DOHH2 (cell line): ENCODE measurements at regions not wholly inside any gene's neighbourhood (a gene's known extent, or its start where the extent isn't known, plus 50 kb on each side); places are given as distances from the start of the nearest gene placed in this dataset.

Source experiments
- H3F3A ChIP-seq: fragments of 200-600 bp; sonication (generic), shearing (Covaris generic); 2 replicates; pipeline ENCODE4 v1.6.0; 2016; ENCODE audit warnings: antibody characterized with exemption, mild to moderate bottlenecking; ENCODE audit not compliant: control insufficient read depth, insufficient read depth
- H3K27ac ChIP-seq: fragments of 200-600 bp; sonication (generic); 2 replicates; pipeline ENCODE4 v1.5.1; 2014; ENCODE audit warnings: low read depth, mild to moderate bottlenecking, low read length, moderate library complexity
- H3K27me3 ChIP-seq: fragments of 200-600 bp; sonication (generic); 2 replicates; pipeline ENCODE4 v1.6.1; 2014; ENCODE audit warnings: mild to moderate bottlenecking, low read length, mixed read lengths; ENCODE audit not compliant: control insufficient read depth
- H3K36me3 ChIP-seq: fragments of 200-600 bp; sonication (generic); 2 replicates; pipeline ENCODE4 v1.6.1; 2014; ENCODE audit warnings: mild to moderate bottlenecking, low read length, moderate library complexity, mixed read lengths; ENCODE audit not compliant: control insufficient read depth
- H3K4me1 ChIP-seq: fragments of 200-600 bp; sonication (generic); 2 replicates; pipeline ENCODE4 v1.6.1; 2014; ENCODE audit warnings: mild to moderate bottlenecking, low read length, mixed read lengths; ENCODE audit not compliant: control insufficient read depth
- H3K4me2 ChIP-seq: fragments of 200-600 bp; sonication (generic); 2 replicates; pipeline ENCODE4 v1.6.0; 2014; ENCODE audit warnings: mild to moderate bottlenecking, low read length, moderate library complexity
- H3K4me3 ChIP-seq: fragments of 200-600 bp; sonication (generic); 2 replicates; pipeline ENCODE4 v1.5.1; 2014; ENCODE audit warnings: mild to moderate bottlenecking, low read length, mixed read lengths
- H3K79me2 ChIP-seq: fragments of 200-600 bp; sonication (generic); 2 replicates; pipeline ENCODE4 v1.6.1; 2014; ENCODE audit warnings: mild to moderate bottlenecking, low read length, mixed read lengths; ENCODE audit not compliant: control insufficient read depth
- H3K9me2 ChIP-seq: fragments of 200-600 bp; sonication (generic); replicated peaks from 2 replicates; pipeline ENCODE4 v1.6.1; 2014; ENCODE audit warnings: mild to moderate bottlenecking, low read length, mixed read lengths; ENCODE audit not compliant: control insufficient read depth
- H3K9me3 ChIP-seq: fragments of 200-600 bp; sonication (generic); 2 replicates; pipeline ENCODE4 v1.6.1; 2014; ENCODE audit warnings: antibody characterized with exemption, low read length, mixed read lengths; ENCODE audit not compliant: control insufficient read depth, insufficient read depth
- H4K20me1 ChIP-seq: fragments of 200-600 bp; sonication (generic); 2 replicates; pipeline ENCODE4 v1.6.0; 2014; ENCODE audit warnings: low read depth, mild to moderate bottlenecking, antibody characterized with exemption, low read length, moderate library complexity; ENCODE audit not compliant: control insufficient read depth, insufficient read depth
- EZH2phosphoT487 ChIP-seq: fragments of 200-600 bp; sonication (generic); IDR thresholded peaks from 2 replicates; pipeline ENCODE4 v1.6.1; 2017; ENCODE audit warnings: borderline replicate concordance, mild to moderate bottlenecking, antibody characterized with exemption, low read length, moderate library complexity, mixed read lengths
- TF ChIP-seq, protein P1 (sequence below): fragments of 200-600 bp; sonication (generic); IDR thresholded peaks from one replicate; pipeline ENCODE4 v1.5.1; 2014; ENCODE audit warnings: antibody characterized with exemption, mild to moderate bottlenecking, low read depth, low read length; ENCODE audit not compliant: poor library complexity, severe bottlenecking

GRCh38 chr11:15801126-15801525 lies 555.2 kb downstream of the SOX6 start:
- H3K4me2 ChIP-seq = no peak overlapping the region
- TF ChIP-seq, protein P1, sequence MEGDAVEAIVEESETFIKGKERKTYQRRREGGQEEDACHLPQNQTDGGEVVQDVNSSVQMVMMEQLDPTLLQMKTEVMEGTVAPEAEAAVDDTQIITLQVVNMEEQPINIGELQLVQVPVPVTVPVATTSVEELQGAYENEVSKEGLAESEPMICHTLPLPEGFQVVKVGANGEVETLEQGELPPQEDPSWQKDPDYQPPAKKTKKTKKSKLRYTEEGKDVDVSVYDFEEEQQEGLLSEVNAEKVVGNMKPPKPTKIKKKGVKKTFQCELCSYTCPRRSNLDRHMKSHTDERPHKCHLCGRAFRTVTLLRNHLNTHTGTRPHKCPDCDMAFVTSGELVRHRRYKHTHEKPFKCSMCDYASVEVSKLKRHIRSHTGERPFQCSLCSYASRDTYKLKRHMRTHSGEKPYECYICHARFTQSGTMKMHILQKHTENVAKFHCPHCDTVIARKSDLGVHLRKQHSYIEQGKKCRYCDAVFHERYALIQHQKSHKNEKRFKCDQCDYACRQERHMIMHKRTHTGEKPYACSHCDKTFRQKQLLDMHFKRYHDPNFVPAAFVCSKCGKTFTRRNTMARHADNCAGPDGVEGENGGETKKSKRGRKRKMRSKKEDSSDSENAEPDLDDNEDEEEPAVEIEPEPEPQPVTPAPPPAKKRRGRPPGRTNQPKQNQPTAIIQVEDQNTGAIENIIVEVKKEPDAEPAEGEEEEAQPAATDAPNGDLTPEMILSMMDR = no peak
- TF ChIP-seq EZH2phosphoT487 = no peak

DNA sequence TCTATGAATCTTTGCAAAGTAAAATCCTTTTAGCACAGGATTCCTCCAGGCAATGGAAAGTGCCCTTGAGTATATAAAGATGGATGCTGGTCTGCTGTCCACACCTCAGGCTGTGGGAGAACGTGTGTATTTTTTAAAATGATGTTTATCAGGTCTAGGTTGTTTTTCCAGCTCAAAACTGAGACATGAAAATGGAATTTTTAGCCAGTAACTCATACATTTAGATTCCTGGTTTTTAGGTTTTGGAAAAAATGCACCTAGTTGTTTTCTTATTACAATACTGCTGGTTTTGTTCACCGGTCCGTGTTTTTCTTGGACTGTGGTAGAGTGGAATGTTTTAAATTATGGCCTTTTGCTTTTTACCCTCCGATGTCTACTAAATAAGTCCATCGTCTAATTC lies 554.7 kb downstream of the SOX6 start:
- TF ChIP-seq, protein P1 = no peak
- TF ChIP-seq EZH2phosphoT487 = no peak
- Histone ChIP-seq H3K27ac (no peak overlapping the region), H3K27me3 (no peaks in the 10 kb centered on the region), H3F3A (no peaks in the 10 kb centered on the region), H3K4me1 (no peaks in the 10 kb centered on the region), H3K79me2 (no peaks in the 10 kb centered on the region), H3K9me3 (no peaks in the 10 kb centered on the region), H3K9me2 (no peaks in the 10 kb centered on the region), H3K4me2 (no peak overlapping the region), H3K4me3 (no peak overlapping the region), H3K36me3 (no peaks in the 10 kb centered on the region), H4K20me1 (no peaks in the 10 kb centered on the region)

More at GRCh38 chr11:15801126-15801525, 555.2 kb downstream of the SOX6 start:
- Histone ChIP-seq H3K4me1 (no peaks in the 10 kb centered on the region), H3K4me3 (no peak overlapping the region), H3K27me3 (no peaks in the 10 kb centered on the region), H3K9me3 (no peaks in the 10 kb centered on the region), H3F3A (no peaks in the 10 kb centered on the region), H3K36me3 (no peaks in the 10 kb centered on the region), H3K9me2 (no peaks in the 10 kb centered on the region), H4K20me1 (no peaks in the 10 kb centered on the region), H3K79me2 (no peaks in the 10 kb centered on the region), H3K27ac (no peak overlapping the region)

DNA sequence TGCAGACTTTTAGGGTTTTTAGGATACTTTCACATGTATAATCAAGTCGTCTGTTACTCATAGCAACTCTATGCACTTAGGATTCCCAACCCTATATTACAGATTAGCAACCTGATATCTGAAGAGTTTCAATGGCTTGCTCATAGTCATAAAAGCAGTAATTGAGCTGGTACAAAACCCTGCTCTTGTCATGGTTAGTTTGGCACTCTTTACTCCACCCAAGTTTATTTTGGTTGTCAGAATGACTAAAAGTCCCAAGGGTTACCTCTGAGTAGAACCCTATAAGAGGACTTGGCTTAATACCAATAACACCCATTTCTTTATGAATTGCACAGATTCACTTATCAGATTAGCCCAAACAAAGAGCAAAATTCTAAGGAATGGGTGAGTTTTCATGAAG lies 550.6 kb downstream of the SOX6 start:
- H3K9me3 ChIP-seq = no peaks in the 10 kb centered on the region
- H3K36me3 ChIP-seq = no peaks in the 10 kb centered on the region
- H3K27me3 ChIP-seq = no peaks in the 10 kb centered on the region
- no peaks in the 10 kb centered on the region for H3K4me1 ChIP-seq
- no peak overlapping the region for H3K4me2 ChIP-seq
- H3K4me3 ChIP-seq = no peak overlapping the region
- no peaks in the 10 kb centered on the region for H3K79me2 ChIP-seq
- H3F3A ChIP-seq = no peaks in the 10 kb centered on the region
- H3K27ac ChIP-seq = no peak overlapping the region
- no peaks in the 10 kb centered on the region for H3K9me2 ChIP-seq
- TF ChIP-seq, protein P1 = no peak
- TF ChIP-seq EZH2phosphoT487 = no peak
- H4K20me1 ChIP-seq = no peaks in the 10 kb centered on the region

GRCh38 chr11:15806217-15806616 lies 550.1 kb downstream of the SOX6 start:
- H3K27me3 ChIP-seq = no peaks in the 10 kb centered on the region
- no peaks in the 10 kb centered on the region for H3K9me2 ChIP-seq
- H3K4me1 ChIP-seq = no peaks in the 10 kb centered on the region
- no peaks in the 10 kb centered on the region for H3K36me3 ChIP-seq
- no peak overlapping the region for H3K4me2 ChIP-seq
- no peaks in the 10 kb centered on the region for H3K79me2 ChIP-seq
- H3F3A ChIP-seq = no peaks in the 10 kb centered on the region
- no peak for TF ChIP-seq EZH2phosphoT487
- no peak overlapping the region for H3K27ac ChIP-seq
- H3K4me3 ChIP-seq = no peak overlapping the region
- H4K20me1 ChIP-seq = no peaks in the 10 kb centered on the region
- no peaks in the 10 kb centered on the region for H3K9me3 ChIP-seq
